Cardiac fibroblast (primary cell): ENCODE measurements at regions not wholly inside any gene's neighbourhood (a gene's known extent, or its start where the extent isn't known, plus 50 kb on each side); places are given as distances from the start of the nearest gene placed in this dataset.

ENCODE experiments used
- DNase-seq, 2 donors: peaks; one replicate each; pipeline versions ENCODE4 v3.0.0 to v3.0.0-alpha.2; 2010; ENCODE audit warnings: low read depth in 2 of 2
- H3K4me3 ChIP-seq, 2 donors: replicated peaks in 1 of 2; 1 replicate in 1 of 2; 2 replicates in 1 of 2; pipeline ENCODE4 v1.5.1; 2011; ENCODE audit warnings: low read depth in 2 of 2, low read length in 2 of 2, mild to moderate bottlenecking in 2 of 2, moderate library complexity in 1 of 2
- CTCF ChIP-seq: IDR thresholded peaks from one replicate; pipeline ENCODE4 v1.5.1; 2011; ENCODE audit warnings: low read depth, mild to moderate bottlenecking, low read length, inconsistent platforms

- no peak for DNase-seq
- no peak overlapping the region for H3K4me3 ChIP-seq
- no peak for TF ChIP-seq CTCF
These were observed 147.1 kb upstream of the MYCN start for GRCh38 chr2:15793078-15793913.

- H3K4me3 ChIP-seq, result no peak overlapping the region
- TF ChIP-seq CTCF, result no peak
- DNase-seq, result no peak
These were observed 146.4 kb upstream of the MYCN start for GRCh38 chr2:15793978-15794377.

- DNase-seq, result no peak
- no peak for TF ChIP-seq CTCF
- no peak overlapping the region for H3K4me3 ChIP-seq
These were observed 145.7 kb upstream of the MYCN start for GRCh38 chr2:15794608-15795134.

GRCh38 chr2:15795426-15795825 is 144.9 kb upstream of the MYCN start:
- peak; percentile 1 to 6 for DNase-seq
- TF ChIP-seq CTCF, result no peak
- H3K4me3 ChIP-seq, result no peak overlapping the region

- DNase-seq, result no peak
- H3K4me3 ChIP-seq, result no peak overlapping the region
- TF ChIP-seq CTCF, result no peak
These were observed 144.0 kb upstream of the MYCN start for GRCh38 chr2:15796167-15796942.

GRCh38 chr2:15797231-15797938 is 143.0 kb upstream of the MYCN start:
- no peak for DNase-seq
- TF ChIP-seq CTCF, result no peak
- no peak overlapping the region for H3K4me3 ChIP-seq
